Jurkat, Clone E6-1 (cell line): ENCODE measurements at regions not wholly inside any gene's neighbourhood (a gene's known extent, or its start where the extent isn't known, plus 50 kb on each side); places are given as distances from the start of the nearest gene placed in this dataset.
A peak's percentile ranks its signal among the peaks of the same experiment; 100 is the strongest.

Experiments used
- DNase-seq: peaks from one replicate; pipeline ENCODE4 v3.0.0-alpha.2; 2011; ENCODE audit warnings: low read depth, low spot score
- H3K4me3 ChIP-seq: 2 replicates; pipeline ENCODE4 v1.5.1; 2011; ENCODE audit warnings: mild to moderate bottlenecking, low read length, control low read depth, moderate library complexity

DNA sequence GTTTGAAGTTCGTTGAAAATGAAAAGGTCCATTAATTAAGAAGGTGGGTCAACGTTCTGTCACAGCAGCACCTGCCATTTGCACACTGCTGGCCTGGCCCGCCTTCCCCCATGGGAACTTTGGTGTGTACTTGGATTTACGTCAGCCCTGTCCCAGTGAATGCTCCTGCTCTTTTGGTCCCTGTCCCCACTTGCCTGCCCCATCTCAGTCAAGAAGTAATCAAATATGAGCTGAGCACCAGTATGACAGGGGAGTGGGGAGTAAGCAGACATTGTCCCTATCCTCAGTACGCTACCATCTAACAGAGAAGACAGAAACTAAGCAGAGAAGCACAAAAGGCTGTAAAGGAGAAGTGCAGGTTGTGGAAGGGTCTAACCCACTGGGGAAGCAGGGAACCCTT lies 65.1 kb downstream of the SLC4A3 start:
- H3K4me3 ChIP-seq, result no peak overlapping the region
- no peak for DNase-seq

DNA sequence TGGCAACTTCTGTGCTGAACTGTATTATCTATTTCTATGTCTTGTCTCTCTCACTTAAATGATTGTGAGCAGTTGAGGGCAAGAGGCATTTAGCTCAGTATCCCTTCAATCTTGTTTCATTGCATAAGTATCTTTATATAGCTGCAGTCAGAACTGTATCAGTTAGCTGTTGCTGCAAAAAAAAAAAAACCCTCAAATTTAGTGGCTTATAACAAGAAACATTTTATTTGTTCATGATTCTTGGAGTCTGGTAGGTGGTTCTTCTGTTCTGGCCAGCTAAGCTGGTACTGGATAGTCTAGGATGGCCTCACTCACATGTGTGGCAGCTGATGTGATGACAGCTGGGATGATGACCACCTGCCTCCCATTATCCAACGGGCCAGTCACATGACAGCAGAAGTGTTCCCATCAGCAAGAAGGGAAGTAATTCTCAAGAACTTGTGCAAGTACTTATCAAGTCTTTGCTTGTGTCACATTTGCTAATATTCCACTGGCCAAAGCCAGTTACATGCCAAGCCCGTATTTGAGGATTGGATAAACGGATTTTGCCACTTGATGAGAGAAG lies 67.8 kb downstream of the SLC4A3 start:
- H3K4me3 ChIP-seq, result no peak overlapping the region
- no peak for DNase-seq

DNA sequence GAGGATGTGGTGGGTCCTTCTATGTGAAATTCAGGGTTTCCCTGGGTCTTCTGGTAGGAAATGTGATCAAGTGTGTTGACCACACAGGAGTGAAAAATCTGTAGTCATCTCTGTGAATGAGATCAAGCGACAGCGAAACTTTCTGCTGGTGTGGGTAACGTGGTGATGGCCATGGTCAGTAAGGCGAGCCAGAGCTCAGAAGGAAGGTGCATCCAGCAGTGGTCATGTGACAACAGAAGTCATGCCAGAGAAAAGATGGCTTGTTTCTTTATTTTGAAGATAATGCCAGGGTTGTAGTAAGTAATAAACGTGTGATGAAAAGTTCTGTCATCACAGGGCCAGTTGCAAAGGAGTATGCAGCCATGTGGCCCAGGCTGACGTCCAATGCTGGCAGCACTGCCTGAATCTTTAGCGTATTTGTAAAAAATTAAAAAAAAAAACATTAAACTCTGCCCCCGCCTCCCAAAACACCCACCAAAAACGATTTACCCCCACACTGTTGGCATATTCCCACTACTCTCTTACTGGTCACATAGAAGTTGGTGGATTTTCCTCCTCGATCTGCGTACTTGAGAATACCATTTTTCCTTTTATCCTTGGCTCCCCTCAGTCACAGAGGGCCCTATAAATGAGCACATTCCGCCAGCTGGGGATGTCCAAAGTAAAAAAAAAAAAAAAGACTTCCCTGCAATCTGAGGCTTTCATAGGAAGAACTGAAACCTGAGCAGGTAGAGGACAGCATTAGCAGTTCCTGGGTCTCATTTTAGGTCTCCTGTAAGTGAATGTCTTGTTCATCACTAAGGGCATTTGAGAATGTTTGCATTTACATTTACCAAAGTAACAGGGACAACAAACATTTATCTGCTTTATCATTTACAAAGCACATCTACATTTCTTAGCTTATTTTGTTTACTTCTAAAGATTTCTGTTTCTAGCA lies 70.6 kb downstream of the SLC4A3 start:
- DNase-seq, result no peak
- H3K4me3 ChIP-seq, result no peak overlapping the region

DNA sequence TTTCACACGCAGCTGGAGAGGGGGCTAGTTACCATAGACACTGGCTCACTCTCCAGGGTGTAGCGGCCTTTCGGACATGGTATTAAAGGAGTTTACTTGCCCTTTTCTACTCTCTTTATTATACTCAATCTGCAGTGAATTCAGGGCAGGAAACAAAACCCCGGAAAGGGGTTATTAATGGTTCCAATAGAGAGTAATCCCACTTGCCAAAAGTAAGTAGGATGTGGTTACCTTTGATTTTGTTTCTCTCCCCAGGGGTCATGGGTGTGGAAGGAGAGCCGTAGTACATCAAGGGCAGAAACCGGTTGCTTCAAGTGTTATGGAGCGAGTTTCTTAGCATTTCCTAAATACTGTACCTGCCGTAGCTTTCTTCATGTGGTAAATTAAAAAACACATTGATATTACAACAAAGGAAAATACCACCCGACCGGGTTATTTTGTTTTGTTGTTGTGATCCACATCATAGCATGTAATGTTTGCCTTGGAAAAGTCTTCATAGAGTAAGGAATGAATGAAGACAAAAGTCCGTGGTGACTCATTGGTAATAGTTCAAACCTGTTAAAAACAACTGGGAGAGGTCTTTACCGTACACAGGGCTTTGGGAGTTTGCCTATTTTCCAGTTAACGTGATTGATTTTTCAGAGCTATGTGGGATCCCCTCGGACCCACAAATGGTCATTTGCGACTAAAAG lies 71.5 kb downstream of the SLC4A3 start:
- DNase-seq, result peak; percentile 63
- H3K4me3 ChIP-seq, result no peak overlapping the region

DNA sequence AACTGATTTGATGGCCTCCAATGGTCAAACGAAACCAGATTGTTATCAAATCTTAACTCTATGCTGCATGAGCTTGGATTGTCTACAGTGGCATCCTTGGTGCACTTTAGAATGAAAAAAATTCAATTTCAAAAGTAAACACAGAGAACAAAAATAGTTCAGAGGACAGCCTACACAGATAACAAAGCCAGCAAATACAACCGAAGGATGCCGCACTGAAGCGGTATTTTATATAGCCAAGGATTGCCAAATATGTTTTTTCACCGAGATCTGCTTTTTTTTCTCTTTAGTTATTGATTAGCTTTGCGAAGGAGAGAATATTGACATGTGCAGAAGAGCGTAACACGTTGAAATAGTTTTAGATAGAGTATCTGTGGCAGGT lies 72.0 kb downstream of the SLC4A3 start:
- no peak for DNase-seq
- H3K4me3 ChIP-seq, result no peak overlapping the region

DNA sequence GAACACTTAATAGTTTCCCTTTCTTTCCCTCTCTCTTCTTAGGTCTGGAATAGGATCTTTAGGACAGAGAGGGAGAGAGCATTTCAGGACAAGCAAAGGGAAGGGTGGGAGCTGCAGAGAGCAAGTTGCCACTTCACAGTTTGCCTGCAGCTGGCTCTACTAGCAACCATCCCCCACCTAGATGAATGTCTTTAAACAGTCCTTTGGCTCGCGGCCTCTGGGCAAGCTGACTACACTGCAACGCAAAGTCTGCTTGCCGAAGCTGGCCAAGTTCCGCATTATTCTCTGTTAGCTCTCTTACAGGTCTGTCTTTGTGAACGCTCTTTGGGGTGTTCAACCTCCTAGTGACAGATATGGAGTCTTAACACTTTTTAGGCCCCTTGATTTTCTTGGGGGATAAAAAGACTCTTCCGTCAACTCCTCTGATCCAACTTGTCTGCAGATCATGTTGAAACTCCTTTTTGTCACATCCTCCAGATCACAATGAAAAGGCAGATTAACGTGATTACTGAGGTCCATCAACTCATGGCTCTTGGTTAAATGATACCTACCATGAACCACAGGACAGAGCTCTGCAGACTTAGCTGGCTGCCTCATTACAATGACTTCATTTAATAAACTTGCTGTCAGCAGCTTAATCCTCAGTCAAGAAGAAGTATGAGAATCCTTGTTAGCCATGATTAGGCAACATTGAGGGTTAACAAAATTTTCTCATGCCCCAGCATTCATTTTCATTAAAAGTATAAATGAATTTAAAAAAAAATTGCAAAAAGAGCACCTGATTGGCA lies 74.6 kb downstream of the SLC4A3 start:
- DNase-seq, result no peak

DNA sequence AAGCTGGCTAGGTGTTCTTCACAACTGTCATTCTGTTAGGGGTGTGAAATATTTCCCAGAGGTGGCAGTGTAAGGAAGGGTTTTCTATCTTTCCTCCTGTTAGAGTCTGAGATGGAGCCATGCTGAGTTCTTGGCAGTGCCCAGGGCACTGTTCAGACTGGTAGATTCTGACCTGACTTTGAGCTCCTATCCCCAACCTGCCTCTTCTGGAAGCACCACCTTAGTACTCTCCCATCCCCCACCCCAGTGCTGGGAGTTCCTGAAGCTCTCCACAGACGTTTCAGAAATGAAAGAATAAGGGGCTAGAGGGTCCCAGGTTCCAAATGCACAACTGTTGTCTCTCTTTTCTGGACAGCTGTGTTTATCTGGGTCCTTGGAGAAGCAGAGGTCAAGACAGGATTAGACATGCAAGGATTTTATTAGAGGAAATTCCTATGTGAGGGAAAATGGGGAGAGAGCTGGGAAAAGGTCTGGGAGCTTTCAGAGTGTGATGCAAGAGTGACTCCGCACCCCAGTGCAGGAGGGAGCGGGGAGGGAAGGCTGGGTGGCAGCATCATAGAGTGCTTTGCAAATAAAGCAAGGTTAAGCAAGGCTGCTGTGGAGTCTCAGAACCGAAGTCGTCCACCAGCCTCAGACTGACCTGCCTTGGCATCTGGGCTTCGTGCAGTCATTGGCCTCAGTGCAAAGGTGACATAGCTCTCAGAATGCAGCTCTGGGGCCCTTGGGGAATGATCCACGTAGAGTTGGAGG lies 75.5 kb downstream of the SLC4A3 start:
- no peak overlapping the region for H3K4me3 ChIP-seq
- no peak for DNase-seq

More for the DNA sequence above, 74.6 kb downstream of the SLC4A3 start:
- H3K4me3 ChIP-seq, result no peak overlapping the region

DNA sequence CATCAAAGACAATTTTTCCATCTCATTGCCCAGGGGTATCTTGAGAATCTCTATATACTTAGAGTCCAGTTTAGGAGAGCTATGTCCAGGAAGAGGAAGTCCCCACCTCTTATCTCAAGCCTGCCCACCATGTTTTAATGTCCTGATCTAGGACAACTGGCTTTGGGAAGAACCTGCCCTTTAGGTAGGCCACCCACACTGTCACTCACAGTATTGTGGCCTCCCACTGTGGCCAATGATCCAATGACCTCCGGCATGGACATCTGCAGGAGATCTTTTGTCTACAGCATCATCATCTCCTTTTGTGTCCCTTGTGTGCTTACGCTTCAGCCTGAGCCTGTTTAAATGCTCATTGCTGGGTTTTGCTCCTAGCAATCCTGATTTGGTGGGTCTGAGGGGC lies 77.4 kb downstream of the SLC4A3 start:
- no peak for DNase-seq
- H3K4me3 ChIP-seq, result no peak overlapping the region

DNA sequence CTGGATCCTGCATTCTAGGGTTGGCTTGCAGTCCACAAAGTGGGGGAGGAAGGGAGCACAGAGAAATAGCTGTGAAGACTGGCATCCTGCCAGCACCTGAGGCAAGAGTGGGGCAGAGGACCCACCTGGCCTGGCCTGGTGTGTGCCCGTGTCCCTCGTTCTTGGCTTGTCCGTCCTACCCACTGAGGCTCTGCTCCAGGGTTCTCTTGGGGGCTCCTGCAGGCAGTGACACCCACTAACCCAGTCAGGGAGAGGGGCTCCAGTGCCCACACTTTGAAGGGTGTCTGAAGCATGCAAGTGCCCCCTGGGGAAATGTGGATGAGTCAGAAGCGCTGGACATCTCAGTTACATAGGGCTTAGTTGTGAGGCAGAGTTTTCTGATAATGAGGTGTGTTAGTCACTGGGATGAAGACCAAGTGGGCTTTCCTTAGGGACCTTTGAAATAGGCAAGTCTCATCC lies 79.4 kb downstream of the SLC4A3 start:
- H3K4me3 ChIP-seq, result no peak overlapping the region
- DNase-seq, result no peak

DNA sequence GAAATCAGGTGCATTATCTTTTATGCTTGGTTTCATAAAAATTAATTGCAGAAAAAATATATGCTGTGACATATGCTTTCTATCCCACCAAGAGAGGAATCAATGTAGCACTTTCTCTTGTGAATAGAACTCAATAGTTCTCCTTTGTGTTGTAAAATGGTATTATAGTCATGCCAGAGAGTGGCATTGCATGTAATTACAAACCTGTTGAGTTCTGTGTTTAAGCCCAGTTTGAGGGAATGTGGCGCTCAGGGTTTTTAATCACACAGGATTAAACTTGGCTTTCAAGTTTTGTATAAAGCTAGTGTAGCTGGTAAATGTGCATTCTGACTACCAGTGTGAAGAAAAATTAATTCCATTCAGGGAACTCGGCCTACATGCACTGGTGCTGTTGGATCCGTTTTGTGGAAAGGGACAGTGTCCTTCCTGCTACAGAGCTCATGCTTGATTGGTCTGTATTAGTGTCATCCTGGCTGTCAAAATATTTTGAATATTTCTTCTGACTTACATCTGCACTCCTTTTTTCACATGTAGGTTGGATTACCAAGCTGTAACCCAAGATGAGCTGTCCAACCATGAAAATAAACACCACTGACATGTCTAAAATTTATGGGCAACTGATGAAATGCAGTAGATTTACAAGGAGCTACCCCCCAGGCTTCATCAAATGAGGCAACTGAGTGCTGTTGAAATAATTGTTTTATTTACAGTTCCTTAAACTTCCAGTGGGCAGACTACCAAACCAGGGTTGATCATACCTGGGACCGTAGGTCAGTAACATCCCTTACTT lies 80.3 kb downstream of the SLC4A3 start:
- no peak overlapping the region for H3K4me3 ChIP-seq
- DNase-seq, result no peak

DNA sequence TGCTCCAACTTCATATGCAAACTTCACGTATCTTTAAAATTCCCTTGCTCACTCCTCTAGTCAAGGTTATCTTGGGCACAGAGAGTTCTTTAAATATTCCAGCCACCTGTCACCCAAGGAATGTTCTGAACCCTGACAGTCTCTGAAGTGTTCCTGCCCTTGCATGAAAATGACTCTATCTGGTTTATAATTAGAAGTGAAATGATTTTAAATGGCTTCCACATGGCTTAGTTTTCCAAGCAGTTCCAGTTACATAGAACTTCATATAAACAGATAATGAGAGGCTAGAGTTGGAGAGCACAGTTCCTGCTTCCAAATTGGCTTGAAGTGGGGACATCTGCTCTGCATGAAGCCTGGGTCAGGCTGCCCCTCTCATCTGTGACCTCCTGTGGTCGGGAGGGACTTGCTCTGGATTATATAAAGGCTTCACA lies 81.9 kb downstream of the SLC4A3 start:
- no peak for DNase-seq
- no peak overlapping the region for H3K4me3 ChIP-seq

DNA sequence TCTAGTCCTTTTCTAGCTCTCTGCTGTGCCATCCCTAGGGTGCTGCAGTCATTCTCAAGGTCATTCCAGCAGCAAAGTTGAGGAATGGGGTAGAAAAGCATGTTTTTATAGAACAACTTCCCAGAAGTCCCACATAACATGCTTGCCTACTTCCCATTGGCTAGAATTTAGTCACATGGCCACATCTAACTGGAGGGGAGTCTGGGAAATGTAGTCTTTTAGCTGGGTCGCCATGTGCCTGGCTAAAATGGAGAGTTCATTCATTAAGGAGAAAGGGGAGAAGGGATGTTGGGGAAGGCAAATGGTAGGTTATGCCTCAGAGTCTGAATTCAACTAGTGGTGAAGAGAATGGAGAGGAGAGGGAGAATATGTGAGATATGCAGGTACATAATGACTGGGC lies 85.7 kb downstream of the SLC4A3 start:
- no peak overlapping the region for H3K4me3 ChIP-seq
- peak; percentile 41 for DNase-seq

DNA sequence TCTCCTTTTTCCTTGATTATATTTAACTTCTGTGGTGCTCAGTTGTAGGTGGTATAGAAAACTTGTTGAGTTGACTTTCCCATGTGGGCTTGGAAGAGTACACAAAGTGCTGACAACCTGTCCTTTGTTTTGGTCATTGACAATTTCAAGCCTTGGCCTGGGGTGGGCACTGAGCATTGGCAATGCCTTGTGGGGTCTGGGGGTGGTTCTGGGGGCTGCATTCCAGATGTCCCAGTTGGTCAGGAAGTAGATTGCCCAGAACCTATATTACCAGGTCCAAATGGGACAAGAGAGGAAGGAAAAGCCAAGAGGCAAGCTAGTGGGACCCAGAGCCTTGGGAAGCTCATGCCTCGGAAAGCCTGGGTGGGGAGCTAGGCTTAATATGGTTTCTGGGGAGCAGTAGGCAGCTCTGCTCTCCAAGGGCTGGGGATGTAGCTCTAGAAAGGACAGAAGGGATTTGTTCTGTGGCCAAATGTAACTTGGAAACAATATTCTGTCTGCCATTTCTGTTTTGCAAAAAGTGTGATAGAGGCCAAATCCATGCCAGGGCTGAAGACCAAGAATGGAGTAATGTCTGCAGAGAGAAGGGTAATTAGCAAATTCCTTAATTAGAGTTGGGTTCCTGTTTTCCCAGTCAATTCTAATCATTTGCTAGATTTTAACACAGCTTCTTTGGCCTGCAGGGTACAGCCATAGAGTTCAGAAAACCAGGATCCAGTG lies 87.4 kb downstream of the SLC4A3 start:
- no peak overlapping the region for H3K4me3 ChIP-seq
- DNase-seq, result no peak

DNA sequence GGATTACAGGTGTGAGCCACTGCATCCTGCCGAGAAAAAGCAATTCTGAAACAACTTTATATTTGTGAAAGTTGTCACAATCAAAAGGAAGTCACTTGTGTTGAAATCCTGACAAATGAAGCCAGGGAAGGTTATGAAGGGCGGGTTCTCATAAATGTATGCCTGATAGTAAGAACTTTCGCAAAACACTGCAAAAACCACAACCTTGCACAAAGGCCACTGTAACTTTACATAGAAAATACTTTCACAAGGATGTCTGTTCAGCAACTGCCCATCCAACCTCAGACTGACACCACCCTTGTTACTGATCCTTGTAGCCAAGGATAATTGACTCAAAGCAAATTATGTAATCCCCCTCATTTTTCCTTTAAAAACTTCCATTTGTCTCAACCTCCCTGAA lies 90.6 kb downstream of the SLC4A3 start:
- H3K4me3 ChIP-seq, result no peak overlapping the region
- no peak for DNase-seq

DNA sequence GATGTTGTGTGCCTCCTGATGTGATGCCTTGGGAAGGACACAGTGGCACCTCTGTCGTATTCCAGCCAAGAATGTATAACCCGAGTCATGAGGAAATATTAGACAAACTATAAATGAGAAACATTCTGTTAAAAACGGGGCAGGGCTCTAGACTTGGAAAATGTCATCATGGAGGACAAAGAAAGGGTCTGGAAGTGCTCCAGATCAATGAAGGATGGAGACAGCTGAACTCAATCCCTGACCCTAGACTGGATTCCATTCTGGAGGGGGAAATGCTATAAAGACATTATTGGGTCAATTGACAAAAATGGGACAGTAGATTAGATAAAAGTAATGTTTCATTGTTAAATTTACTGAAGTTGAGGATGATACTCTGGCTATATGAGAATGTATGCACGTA lies 92.1 kb downstream of the SLC4A3 start:
- no peak for DNase-seq
- no peak overlapping the region for H3K4me3 ChIP-seq

DNA sequence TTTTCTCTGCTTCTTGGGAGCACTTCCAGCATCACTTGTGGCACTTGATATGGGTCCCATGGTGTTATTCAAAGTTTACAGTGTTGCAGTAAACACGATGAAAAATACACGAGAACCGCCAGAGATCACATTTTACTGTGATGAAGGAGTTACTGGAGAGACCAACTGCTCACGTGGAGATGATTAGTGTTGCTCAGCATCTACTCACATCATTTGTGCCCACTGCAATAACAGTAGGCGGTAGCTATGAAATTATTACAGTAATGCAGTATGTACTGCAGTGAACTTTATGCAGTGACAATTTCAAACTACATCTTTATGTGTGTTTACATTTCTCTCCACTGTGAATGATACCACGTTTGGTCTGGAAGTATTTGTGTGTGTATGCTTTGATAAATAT lies 93.5 kb downstream of the SLC4A3 start:
- no peak for DNase-seq
- no peak overlapping the region for H3K4me3 ChIP-seq

DNA sequence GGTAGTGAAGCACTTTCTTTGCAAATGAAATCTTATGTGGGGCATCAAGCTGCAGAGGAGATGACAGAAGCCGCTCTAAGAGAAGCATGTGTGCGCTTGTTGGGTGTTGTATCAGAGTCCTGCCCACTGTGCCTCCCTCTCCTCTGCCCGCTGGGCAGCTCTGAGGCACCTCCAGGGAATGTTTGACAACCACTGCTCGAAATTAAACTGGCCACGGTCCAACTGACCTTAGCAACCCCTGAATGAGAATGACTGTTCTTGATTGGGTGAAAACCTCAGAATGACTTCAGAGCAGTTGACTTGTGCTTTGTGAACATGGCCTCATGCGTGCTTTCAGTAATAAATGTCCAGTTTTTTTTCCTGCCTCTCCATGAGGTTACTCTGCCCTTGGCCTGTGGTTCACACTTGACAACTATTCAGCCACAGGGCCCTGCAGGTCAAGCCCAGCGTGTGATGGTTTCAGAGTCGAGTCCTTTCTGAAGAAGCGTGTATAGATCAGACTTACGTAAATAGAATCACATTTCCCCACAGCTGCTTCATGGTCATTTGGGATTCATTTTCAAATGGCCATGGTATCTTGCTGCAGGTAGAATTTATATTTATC lies 94.9 kb downstream of the SLC4A3 start:
- DNase-seq, result no peak
- H3K4me3 ChIP-seq, result no peak overlapping the region
